Natural killer cell treated with Interleukin-12 subunit alpha and Interleukin-12 subunit beta and Interleukin-15 and Interleukin-18, amount 100 ng/mL, for 72 hours (primary cell): ENCODE measurements at regions not wholly inside any gene's neighbourhood (a gene's known extent, or its start where the extent isn't known, plus 50 kb on each side); places are given as distances from the start of the nearest gene placed in this dataset.

ENCODE experiments used
- ATAC-seq, 2 donors: fragments of 150-1000 bp; cut with Tn5 transposase in 1 of 2; sonication (Bioruptor Pico), chemical (Tn5 transposase) in 1 of 2; 2 replicates each; pipeline ENCODE4 v1.10.0; 2021
- DNase-seq: peaks from one replicate; pipeline ENCODE4 v3.0.0; 2022; ENCODE audit warnings: low spot score
- H3K27ac Mint-ChIP-seq, 2 donors: 1 replicate in 1 of 2; 2 replicates in 1 of 2; pipeline ENCODE4 v1.8.0; 2022; ENCODE audit warnings: mixed read lengths in 2 of 2, mild to moderate bottlenecking in 1 of 2, moderate library complexity in 1 of 2
- H3K27me3 Mint-ChIP-seq, 2 donors: 1 replicate in 1 of 2; 2 replicates in 1 of 2; pipeline ENCODE4 v1.8.0; 2022; ENCODE audit warnings: mixed read lengths in 2 of 2
- H3K36me3 Mint-ChIP-seq: one replicate; pipeline ENCODE4 v1.8.0; 2022; ENCODE audit warnings: mixed read lengths
- H3K4me1 Mint-ChIP-seq, 2 donors: 1 replicate in 1 of 2; 2 replicates in 1 of 2; pipeline ENCODE4 v1.8.0; 2022; ENCODE audit warnings: low read depth in 2 of 2, mixed read lengths in 2 of 2, mild to moderate bottlenecking in 1 of 2
- H3K4me3 Mint-ChIP-seq: one replicate; pipeline ENCODE4 v1.8.0; 2022; ENCODE audit warnings: mixed read lengths
- H3K9me3 Mint-ChIP-seq: 2 replicates; pipeline ENCODE4 v1.8.0; 2022; ENCODE audit warnings: mixed read lengths

- Mint-ChIP-seq H3K9me3 (peaks cover 10% of the 10 kb centered on the region), H3K27ac (no peak overlapping the region), H3K27me3 (peaks cover 0 to 2% of the 10 kb centered on the region in 2 donors), H3K36me3 (no peaks in the 10 kb centered on the region), H3K4me3 (no peak overlapping the region), H3K4me1 (no peaks in the 10 kb centered on the region)
- DNase-seq (no peak), ATAC-seq (no peak)
Measured at GRCh38 chrX:20965270-20966044, 408.8 kb upstream of the CNKSR2 start.

- no peak for ATAC-seq
- Mint-ChIP-seq H3K9me3 (no peaks in the 10 kb centered on the region), H3K27ac (no peak overlapping the region), H3K36me3 (no peaks in the 10 kb centered on the region), H3K4me3 (no peak overlapping the region), H3K4me1 (no peaks in the 10 kb centered on the region), H3K27me3 (no peaks in the 10 kb centered on the region)
- DNase-seq, result no peak
Measured at GRCh38 chrX:20954014-20954413, 420.2 kb upstream of the CNKSR2 start.

GRCh38 chrX:20952180-20952579, 422.0 kb upstream of the CNKSR2 start:
- H3K27me3 Mint-ChIP-seq, result no peaks in the 10 kb centered on the region
- no peaks in the 10 kb centered on the region for H3K4me1 Mint-ChIP-seq
- H3K9me3 Mint-ChIP-seq, result no peaks in the 10 kb centered on the region
- no peak for ATAC-seq
- no peak overlapping the region for H3K27ac Mint-ChIP-seq
- no peak overlapping the region for H3K4me3 Mint-ChIP-seq
- no peaks in the 10 kb centered on the region for H3K36me3 Mint-ChIP-seq
- no peak for DNase-seq

- H3K27me3 Mint-ChIP-seq, result no peaks in the 10 kb centered on the region
Measured at GRCh38 chrX:20951016-20951810, 423.0 kb upstream of the CNKSR2 start.

GRCh38 chrX:20947411-20947912, 426.8 kb upstream of the CNKSR2 start:
- Mint-ChIP-seq H3K36me3 (no peaks in the 10 kb centered on the region), H3K4me1 (no peaks in the 10 kb centered on the region)
- no peak for ATAC-seq

More at GRCh38 chrX:20951016-20951810, 423.0 kb upstream of the CNKSR2 start:
- no peaks in the 10 kb centered on the region for H3K9me3 Mint-ChIP-seq
- H3K27ac Mint-ChIP-seq, result no peak overlapping the region
- H3K4me3 Mint-ChIP-seq, result no peak overlapping the region
- H3K4me1 Mint-ChIP-seq, result no peaks in the 10 kb centered on the region
- DNase-seq, result no peak
- no peak for ATAC-seq
- H3K36me3 Mint-ChIP-seq, result no peaks in the 10 kb centered on the region

GRCh38 chrX:20913760-20914159, 460.5 kb upstream of the CNKSR2 start:
- Mint-ChIP-seq H3K9me3 (peaks cover 4% of the 10 kb centered on the region), H3K27me3 (no peaks in the 10 kb centered on the region), H3K4me3 (no peak overlapping the region), H3K36me3 (no peaks in the 10 kb centered on the region), H3K27ac (no peak overlapping the region), H3K4me1 (no peaks in the 10 kb centered on the region)
- no peak for ATAC-seq
- DNase-seq, result no peak

More at GRCh38 chrX:20947411-20947912, 426.8 kb upstream of the CNKSR2 start:
- H3K27ac Mint-ChIP-seq, result no peak overlapping the region
- no peak overlapping the region for H3K4me3 Mint-ChIP-seq
- DNase-seq, result no peak
- no peaks in the 10 kb centered on the region for H3K27me3 Mint-ChIP-seq
- H3K9me3 Mint-ChIP-seq, result no peaks in the 10 kb centered on the region

- DNase-seq, result no peak
- Mint-ChIP-seq H3K9me3 (peaks cover 13% of the 10 kb centered on the region), H3K36me3 (no peaks in the 10 kb centered on the region), H3K4me1 (no peaks in the 10 kb centered on the region), H3K27me3 (no peaks in the 10 kb centered on the region), H3K27ac (no peak overlapping the region), H3K4me3 (no peak overlapping the region)
- ATAC-seq, result no peak
Measured at GRCh38 chrX:20906571-20906970, 467.6 kb upstream of the CNKSR2 start.

- no peaks in the 10 kb centered on the region for H3K27me3 Mint-ChIP-seq
- H3K9me3 Mint-ChIP-seq, result peaks cover 3% of the 10 kb centered on the region
- H3K27ac Mint-ChIP-seq, result no peak overlapping the region
- H3K4me1 Mint-ChIP-seq, result no peaks in the 10 kb centered on the region
- no peaks in the 10 kb centered on the region for H3K36me3 Mint-ChIP-seq
- no peak for DNase-seq
- no peak overlapping the region for H3K4me3 Mint-ChIP-seq
- no peak for ATAC-seq
Measured at GRCh38 chrX:20884565-20884964, 489.7 kb upstream of the CNKSR2 start.

- DNase-seq (no peak), ATAC-seq (no peak)
- H3K4me3 Mint-ChIP-seq, result no peak overlapping the region
- no peaks in the 10 kb centered on the region for H3K36me3 Mint-ChIP-seq
- H3K27me3 Mint-ChIP-seq, result no peaks in the 10 kb centered on the region
- peaks cover 6% of the 10 kb centered on the region for H3K9me3 Mint-ChIP-seq
- H3K27ac Mint-ChIP-seq, result no peak overlapping the region
- no peaks in the 10 kb centered on the region for H3K4me1 Mint-ChIP-seq
Measured at GRCh38 chrX:20863649-20864048, 510.6 kb upstream of the CNKSR2 start.

GRCh38 chrX:20861113-20861512, 513.1 kb upstream of the CNKSR2 start:
- Mint-ChIP-seq H3K9me3 (peaks cover 11% of the 10 kb centered on the region), H3K4me3 (no peak overlapping the region)
- ATAC-seq, result no peak

GRCh38 chrX:20857746-20858145, 516.5 kb upstream of the CNKSR2 start:
- no peak overlapping the region for H3K27ac Mint-ChIP-seq
- H3K36me3 Mint-ChIP-seq, result no peaks in the 10 kb centered on the region
- DNase-seq, result no peak
- no peak overlapping the region for H3K4me3 Mint-ChIP-seq
- ATAC-seq, result no peak
- no peaks in the 10 kb centered on the region for H3K27me3 Mint-ChIP-seq
- no peaks in the 10 kb centered on the region for H3K4me1 Mint-ChIP-seq
- peaks cover 11% of the 10 kb centered on the region for H3K9me3 Mint-ChIP-seq

More at GRCh38 chrX:20861113-20861512, 513.1 kb upstream of the CNKSR2 start:
- Mint-ChIP-seq H3K27me3 (no peaks in the 10 kb centered on the region), H3K27ac (no peak overlapping the region), H3K4me1 (no peaks in the 10 kb centered on the region), H3K36me3 (no peaks in the 10 kb centered on the region)
- DNase-seq, result no peak

GRCh38 chrX:20838477-20838876, 535.7 kb upstream of the CNKSR2 start:
- DNase-seq (no peak), ATAC-seq (no peak)
- Mint-ChIP-seq H3K27ac (no peak overlapping the region), H3K9me3 (peaks cover 7% of the 10 kb centered on the region), H3K27me3 (no peaks in the 10 kb centered on the region), H3K4me3 (no peak overlapping the region), H3K36me3 (no peaks in the 10 kb centered on the region), H3K4me1 (no peaks in the 10 kb centered on the region)

- DNase-seq, result no peak
- no peaks in the 10 kb centered on the region for H3K36me3 Mint-ChIP-seq
- H3K27ac Mint-ChIP-seq, result no peak overlapping the region
- no peak for ATAC-seq
- H3K4me1 Mint-ChIP-seq, result no peaks in the 10 kb centered on the region
- H3K9me3 Mint-ChIP-seq, result peaks cover 8% of the 10 kb centered on the region
- no peak overlapping the region for H3K4me3 Mint-ChIP-seq
- no peaks in the 10 kb centered on the region for H3K27me3 Mint-ChIP-seq
Measured at GRCh38 chrX:20829665-20830491, 544.3 kb upstream of the CNKSR2 start.
